SH-SY5Y (cell line): ENCODE measurements at regions not wholly inside any gene's neighbourhood (a gene's known extent, or its start where the extent isn't known, plus 50 kb on each side); places are given as distances from the start of the nearest gene placed in this dataset.

Experiments used
- GATA2 ChIP-seq: IDR thresholded peaks from 2 replicates; pipeline ENCODE4 v1.6.1; 2011; ENCODE audit warnings: mild to moderate bottlenecking, low read depth, low read length
- GATA3 ChIP-seq: IDR thresholded peaks from 2 replicates; pipeline ENCODE4 v1.6.1; 2011; ENCODE audit warnings: low read depth, mild to moderate bottlenecking, low read length, moderate library complexity

GRCh38 chr6:145368075-145368474 lies 367.2 kb downstream of the EPM2A start:
- no peak for TF ChIP-seq GATA3
- TF ChIP-seq GATA2, result no peak
